ENCODE measurements at regions not wholly inside any gene's neighbourhood (a gene's known extent, or its start where the extent isn't known, plus 50 kb on each side); places are given as distances from the start of the nearest gene placed in this dataset.
A peak's percentile ranks its signal among the peaks of the same experiment; 100 is the strongest.

DNA sequence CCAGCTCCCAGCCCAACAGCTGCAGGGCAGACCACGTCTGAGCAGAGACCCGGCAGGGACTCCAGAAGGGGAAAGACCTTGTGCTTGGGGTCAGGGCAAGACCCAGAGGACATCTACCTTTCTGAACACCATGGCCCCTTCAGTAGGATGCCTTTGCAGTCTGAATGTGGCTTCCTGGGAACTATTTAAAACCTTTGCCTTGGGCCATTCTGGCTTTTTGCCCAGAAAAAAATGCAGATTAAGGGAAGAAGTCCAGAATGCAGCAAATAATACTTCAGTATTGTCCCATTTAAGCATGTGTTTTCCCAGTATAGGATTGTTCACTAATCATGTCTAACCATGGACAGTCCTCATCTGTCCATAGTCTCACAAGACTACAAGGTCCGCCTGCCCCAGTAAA lies 67.5 kb upstream of the ERCC6L2 start:
- no peaks in the 10 kb centered on the region for H3K27me3 ChIP-seq (replicated peaks; ENCODE audit: insufficient read depth, low read depth, low read length, poor library complexity)
- TF ChIP-seq EZH2 (IDR thresholded peaks at IDR 0.05; ENCODE audit: borderline replicate concordance, low read depth, low read length, poor library complexity, severe bottlenecking): no peak
- TF ChIP-seq, protein P1, sequence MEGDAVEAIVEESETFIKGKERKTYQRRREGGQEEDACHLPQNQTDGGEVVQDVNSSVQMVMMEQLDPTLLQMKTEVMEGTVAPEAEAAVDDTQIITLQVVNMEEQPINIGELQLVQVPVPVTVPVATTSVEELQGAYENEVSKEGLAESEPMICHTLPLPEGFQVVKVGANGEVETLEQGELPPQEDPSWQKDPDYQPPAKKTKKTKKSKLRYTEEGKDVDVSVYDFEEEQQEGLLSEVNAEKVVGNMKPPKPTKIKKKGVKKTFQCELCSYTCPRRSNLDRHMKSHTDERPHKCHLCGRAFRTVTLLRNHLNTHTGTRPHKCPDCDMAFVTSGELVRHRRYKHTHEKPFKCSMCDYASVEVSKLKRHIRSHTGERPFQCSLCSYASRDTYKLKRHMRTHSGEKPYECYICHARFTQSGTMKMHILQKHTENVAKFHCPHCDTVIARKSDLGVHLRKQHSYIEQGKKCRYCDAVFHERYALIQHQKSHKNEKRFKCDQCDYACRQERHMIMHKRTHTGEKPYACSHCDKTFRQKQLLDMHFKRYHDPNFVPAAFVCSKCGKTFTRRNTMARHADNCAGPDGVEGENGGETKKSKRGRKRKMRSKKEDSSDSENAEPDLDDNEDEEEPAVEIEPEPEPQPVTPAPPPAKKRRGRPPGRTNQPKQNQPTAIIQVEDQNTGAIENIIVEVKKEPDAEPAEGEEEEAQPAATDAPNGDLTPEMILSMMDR (conservative IDR thresholded peaks at IDR 0.05; ENCODE audit: low read depth, low read length): no peak
- H3K9me3 ChIP-seq (ENCODE audit: low read depth, low read length, poor library complexity, severe bottlenecking): no peaks in the 10 kb centered on the region
- POLR2A ChIA-PET (ENCODE audit: low non-redundant PET): no interaction called here
- CTCF ChIA-PET: no interaction called here
- H3K4me1 ChIP-seq (ENCODE audit: insufficient read depth, low read length, poor library complexity, severe bottlenecking): peaks cover 11% of the 10 kb centered on the region
- no peaks in the 10 kb centered on the region for H3K36me3 ChIP-seq (ENCODE audit: insufficient read depth, low read length, poor library complexity, severe bottlenecking)
- H3K27ac ChIP-seq (ENCODE audit: low read depth, low read length, poor library complexity, severe bottlenecking): no peak overlapping the region
- intact Hi-C loops (cut with micrococcal nuclease; ENCODE audit: unreplicated experiment): no loop called here
- DNase-seq (ENCODE audit: low spot score): peak; percentile 62
- no TSS peak for BruUV-seq (replicated peaks)
- H3K4me3 ChIP-seq (ENCODE audit: low read depth, low read length, poor library complexity, severe bottlenecking): no peak overlapping the region

DNA sequence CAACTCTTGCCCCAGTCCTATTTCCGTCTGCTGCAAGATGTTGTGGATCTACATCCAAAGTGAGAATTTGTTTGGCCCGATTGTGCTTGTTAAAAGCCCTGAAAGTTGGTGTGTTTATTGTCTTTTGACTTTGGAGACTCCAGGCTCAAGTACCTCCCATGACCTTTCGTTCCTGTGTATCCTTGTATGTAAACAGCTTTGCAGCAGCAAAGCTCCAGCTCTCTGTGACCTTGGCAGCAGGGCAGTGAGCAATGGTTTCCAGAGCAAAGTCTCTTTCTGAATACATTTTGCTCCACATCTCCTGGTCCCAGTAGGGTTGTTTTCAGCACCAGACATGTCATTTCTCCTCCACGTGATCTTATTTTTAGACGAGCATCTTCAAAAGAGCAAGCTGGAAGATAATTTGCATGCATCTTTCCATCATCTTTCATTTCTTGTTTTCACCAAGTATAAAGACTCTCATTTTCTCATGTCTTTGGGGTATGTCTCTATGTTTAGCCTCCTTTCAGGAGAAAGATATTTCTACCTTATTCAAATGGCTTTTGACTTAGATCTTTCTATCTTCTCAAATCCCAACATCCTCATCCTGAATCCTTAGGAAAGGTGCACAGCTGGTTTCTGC lies 68.1 kb upstream of the ERCC6L2 start:
- intact Hi-C loops (cut with micrococcal nuclease; ENCODE audit: unreplicated experiment): no loop called here
- ChIA-PET CTCF (interaction anchor here (0.6 kb wide), 1 partner anchor 36 kb away, joined by 8 read pairs; no protein-coding TSS in a partner anchor), POLR2A (ENCODE audit: low non-redundant PET) (no interaction called here)
- no peaks in the 10 kb centered on the region for H3K9me3 ChIP-seq (ENCODE audit: low read depth, low read length, poor library complexity, severe bottlenecking)
- no peak overlapping the region for H3K27ac ChIP-seq (ENCODE audit: low read depth, low read length, poor library complexity, severe bottlenecking)
- no peaks in the 10 kb centered on the region for H3K27me3 ChIP-seq (replicated peaks; ENCODE audit: insufficient read depth, low read depth, low read length, poor library complexity)
- no peaks in the 10 kb centered on the region for H3K36me3 ChIP-seq (ENCODE audit: insufficient read depth, low read length, poor library complexity, severe bottlenecking)
- no TSS peak for BruUV-seq (replicated peaks)
- H3K4me3 ChIP-seq (ENCODE audit: low read depth, low read length, poor library complexity, severe bottlenecking): no peak overlapping the region
- TF ChIP-seq, protein P1 (conservative IDR thresholded peaks at IDR 0.05; ENCODE audit: low read depth, low read length): no peak
- no peak for TF ChIP-seq EZH2 (IDR thresholded peaks at IDR 0.05; ENCODE audit: borderline replicate concordance, low read depth, low read length, poor library complexity, severe bottlenecking)
- H3K4me1 ChIP-seq (ENCODE audit: insufficient read depth, low read length, poor library complexity, severe bottlenecking): peaks cover 11% of the 10 kb centered on the region
- no peak for DNase-seq (ENCODE audit: low spot score)

GRCh38 chr9:95803197-95803596 lies 72.3 kb upstream of the ERCC6L2 start:
- no TSS peak for BruUV-seq (replicated peaks)
- H3K36me3 ChIP-seq (ENCODE audit: insufficient read depth, low read length, poor library complexity, severe bottlenecking): no peaks in the 10 kb centered on the region
- intact Hi-C loops (cut with micrococcal nuclease; ENCODE audit: unreplicated experiment): no loop called here
- ChIA-PET POLR2A (ENCODE audit: low non-redundant PET) (no interaction called here), CTCF (no interaction called here)
- H3K4me1 ChIP-seq (ENCODE audit: insufficient read depth, low read length, poor library complexity, severe bottlenecking): peaks cover 12% of the 10 kb centered on the region
- no peaks in the 10 kb centered on the region for H3K9me3 ChIP-seq (ENCODE audit: low read depth, low read length, poor library complexity, severe bottlenecking)
- DNase-seq (ENCODE audit: low spot score): no peak
- H3K27ac ChIP-seq (ENCODE audit: low read depth, low read length, poor library complexity, severe bottlenecking): no peak overlapping the region
- no peak overlapping the region for H3K4me3 ChIP-seq (ENCODE audit: low read depth, low read length, poor library complexity, severe bottlenecking)
- TF ChIP-seq, protein P1 (conservative IDR thresholded peaks at IDR 0.05; ENCODE audit: low read depth, low read length): no peak
- TF ChIP-seq EZH2 (IDR thresholded peaks at IDR 0.05; ENCODE audit: borderline replicate concordance, low read depth, low read length, poor library complexity, severe bottlenecking): no peak
- H3K27me3 ChIP-seq (replicated peaks; ENCODE audit: insufficient read depth, low read depth, low read length, poor library complexity): no peaks in the 10 kb centered on the region

All from A673 (cell line).